ENCODE measurements at regions not wholly inside any gene's neighbourhood (a gene's known extent, or its start where the extent isn't known, plus 50 kb on each side); places are given as distances from the start of the nearest gene placed in this dataset.

DNA sequence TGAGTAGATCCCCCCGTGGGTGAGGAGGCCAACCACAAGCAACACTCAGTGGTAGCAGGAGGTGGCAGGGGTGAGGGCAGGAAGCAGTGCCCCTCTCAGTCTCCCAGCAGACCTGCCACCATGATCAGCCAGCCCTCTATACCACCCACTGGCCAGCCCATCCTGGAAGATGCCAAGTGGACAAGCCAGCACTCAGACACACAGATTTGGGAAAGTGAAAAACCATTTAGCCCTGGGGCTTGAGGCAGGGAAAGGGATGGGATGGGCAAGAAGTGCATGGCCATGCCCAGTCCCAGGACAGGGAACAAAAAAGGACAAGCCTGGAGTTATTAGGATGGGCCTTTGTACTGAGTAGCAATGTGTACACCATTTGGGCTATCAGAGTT lies 76.9 kb downstream of the HFE start:
- TF ChIP-seq, protein P1, sequence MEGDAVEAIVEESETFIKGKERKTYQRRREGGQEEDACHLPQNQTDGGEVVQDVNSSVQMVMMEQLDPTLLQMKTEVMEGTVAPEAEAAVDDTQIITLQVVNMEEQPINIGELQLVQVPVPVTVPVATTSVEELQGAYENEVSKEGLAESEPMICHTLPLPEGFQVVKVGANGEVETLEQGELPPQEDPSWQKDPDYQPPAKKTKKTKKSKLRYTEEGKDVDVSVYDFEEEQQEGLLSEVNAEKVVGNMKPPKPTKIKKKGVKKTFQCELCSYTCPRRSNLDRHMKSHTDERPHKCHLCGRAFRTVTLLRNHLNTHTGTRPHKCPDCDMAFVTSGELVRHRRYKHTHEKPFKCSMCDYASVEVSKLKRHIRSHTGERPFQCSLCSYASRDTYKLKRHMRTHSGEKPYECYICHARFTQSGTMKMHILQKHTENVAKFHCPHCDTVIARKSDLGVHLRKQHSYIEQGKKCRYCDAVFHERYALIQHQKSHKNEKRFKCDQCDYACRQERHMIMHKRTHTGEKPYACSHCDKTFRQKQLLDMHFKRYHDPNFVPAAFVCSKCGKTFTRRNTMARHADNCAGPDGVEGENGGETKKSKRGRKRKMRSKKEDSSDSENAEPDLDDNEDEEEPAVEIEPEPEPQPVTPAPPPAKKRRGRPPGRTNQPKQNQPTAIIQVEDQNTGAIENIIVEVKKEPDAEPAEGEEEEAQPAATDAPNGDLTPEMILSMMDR (IDR thresholded peaks at IDR 0.05; ENCODE audit: extremely low read depth, missing control alignments) = no peak
- DNase-seq (ENCODE audit: low spot score) = no peak

GRCh38 chr6:26165261-26165790 lies 78.1 kb downstream of the HFE start:
- no peak for DNase-seq (ENCODE audit: low spot score)
- TF ChIP-seq, protein P1 (IDR thresholded peaks at IDR 0.05; ENCODE audit: extremely low read depth, missing control alignments) = no peak

GRCh38 chr6:26170181-26170580 lies 83.0 kb downstream of the HFE start:
- no peak for DNase-seq (ENCODE audit: low spot score)
- TF ChIP-seq, protein P1 (IDR thresholded peaks at IDR 0.05; ENCODE audit: extremely low read depth, missing control alignments) = no peak

DNA sequence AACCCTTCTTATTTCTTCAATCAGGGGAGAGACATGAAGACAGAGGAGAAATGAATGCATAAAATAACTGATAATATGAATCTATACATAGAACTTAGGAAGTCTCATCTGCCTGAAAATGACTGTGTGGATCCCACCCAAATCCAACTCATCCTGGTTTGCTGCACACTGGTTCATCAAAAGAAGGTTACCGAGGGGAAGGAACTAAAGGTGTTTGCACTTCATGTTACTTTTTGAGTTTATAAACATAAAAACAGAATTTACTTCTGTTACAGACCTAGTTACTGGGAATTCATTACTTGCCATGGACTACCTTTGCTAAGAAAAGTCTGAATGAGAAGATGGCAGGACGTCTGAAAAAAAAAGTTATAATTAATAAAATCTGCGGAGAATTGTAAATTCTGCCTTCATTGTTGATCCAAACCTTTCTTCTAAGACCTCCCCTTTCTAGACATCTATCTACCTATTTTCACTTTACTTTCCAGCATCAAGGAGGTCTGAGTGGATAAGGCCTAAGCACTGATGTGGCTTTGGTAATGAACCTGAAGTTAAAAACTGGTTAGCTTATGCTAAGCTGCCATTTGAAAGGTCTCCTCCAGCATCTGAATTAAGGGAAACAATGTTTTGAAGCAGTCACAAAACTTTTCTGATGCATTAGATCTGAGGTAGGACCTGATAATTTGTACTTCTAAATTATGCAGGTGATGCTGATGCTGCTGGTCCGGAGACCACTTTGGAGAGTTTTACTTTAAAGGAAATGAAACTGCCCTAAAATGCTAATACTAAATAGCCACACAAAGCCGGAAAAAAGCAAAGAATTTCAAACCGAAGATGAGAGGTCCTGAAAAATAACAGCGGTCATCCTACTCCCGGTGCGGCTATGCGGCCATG lies 84.0 kb downstream of the HFE start:
- no peak for DNase-seq (ENCODE audit: low spot score)
- TF ChIP-seq, protein P1 (IDR thresholded peaks at IDR 0.05; ENCODE audit: extremely low read depth, missing control alignments) = no peak

- no peak for DNase-seq (ENCODE audit: low spot score)
- TF ChIP-seq, protein P1 (IDR thresholded peaks at IDR 0.05; ENCODE audit: extremely low read depth, missing control alignments) = no peak
Observed at GRCh38 chr6:26172608-26172968, 85.4 kb downstream of the HFE start.

DNA sequence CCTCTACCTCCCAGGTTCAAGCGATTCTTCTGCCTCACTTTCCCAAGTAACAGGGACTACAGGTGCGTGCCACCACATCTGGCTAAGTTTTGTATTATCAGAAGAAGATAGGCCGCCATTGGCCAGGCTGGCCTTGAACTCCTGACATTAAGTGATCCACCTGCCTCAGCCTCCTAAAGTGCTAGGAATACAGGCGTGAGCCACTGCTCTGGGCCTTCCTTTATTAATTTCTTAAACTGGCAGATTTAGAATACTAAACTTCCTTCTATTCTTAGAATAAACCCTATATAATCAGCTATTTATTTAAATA lies 86.6 kb downstream of the HFE start:
- DNase-seq (ENCODE audit: low spot score) = no peak
- TF ChIP-seq, protein P1 (IDR thresholded peaks at IDR 0.05; ENCODE audit: extremely low read depth, missing control alignments) = no peak

GRCh38 chr6:26175033-26175427 lies 87.8 kb downstream of the HFE start:
- no peak for DNase-seq (ENCODE audit: low spot score)
- TF ChIP-seq, protein P1 (IDR thresholded peaks at IDR 0.05; ENCODE audit: extremely low read depth, missing control alignments) = no peak
